ENCODE measurements at regions not wholly inside any gene's neighbourhood (a gene's known extent, or its start where the extent isn't known, plus 50 kb on each side); places are given as distances from the start of the nearest gene placed in this dataset.

DNA sequence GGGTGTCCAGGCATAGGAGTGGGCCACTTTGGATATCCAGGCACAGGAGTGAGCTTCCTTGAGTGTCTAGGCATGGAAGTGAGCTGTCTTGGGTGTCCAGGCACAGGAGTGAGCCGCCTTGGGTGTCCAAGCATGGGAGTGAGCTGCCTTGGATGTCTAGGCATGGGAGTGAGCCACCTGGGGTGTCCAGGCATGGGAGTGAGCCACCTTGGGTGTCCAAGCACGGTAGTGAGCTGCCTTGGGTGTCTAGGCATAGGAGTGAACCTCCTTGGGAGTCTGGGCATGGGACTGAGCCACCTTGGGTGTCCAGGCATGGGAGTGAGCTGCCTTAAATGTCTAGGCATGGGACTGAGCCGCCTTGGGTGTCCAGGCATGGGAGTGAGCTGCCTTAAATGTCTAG lies 146.3 kb downstream of the C1orf94 start:
- TF ChIP-seq, protein P1, sequence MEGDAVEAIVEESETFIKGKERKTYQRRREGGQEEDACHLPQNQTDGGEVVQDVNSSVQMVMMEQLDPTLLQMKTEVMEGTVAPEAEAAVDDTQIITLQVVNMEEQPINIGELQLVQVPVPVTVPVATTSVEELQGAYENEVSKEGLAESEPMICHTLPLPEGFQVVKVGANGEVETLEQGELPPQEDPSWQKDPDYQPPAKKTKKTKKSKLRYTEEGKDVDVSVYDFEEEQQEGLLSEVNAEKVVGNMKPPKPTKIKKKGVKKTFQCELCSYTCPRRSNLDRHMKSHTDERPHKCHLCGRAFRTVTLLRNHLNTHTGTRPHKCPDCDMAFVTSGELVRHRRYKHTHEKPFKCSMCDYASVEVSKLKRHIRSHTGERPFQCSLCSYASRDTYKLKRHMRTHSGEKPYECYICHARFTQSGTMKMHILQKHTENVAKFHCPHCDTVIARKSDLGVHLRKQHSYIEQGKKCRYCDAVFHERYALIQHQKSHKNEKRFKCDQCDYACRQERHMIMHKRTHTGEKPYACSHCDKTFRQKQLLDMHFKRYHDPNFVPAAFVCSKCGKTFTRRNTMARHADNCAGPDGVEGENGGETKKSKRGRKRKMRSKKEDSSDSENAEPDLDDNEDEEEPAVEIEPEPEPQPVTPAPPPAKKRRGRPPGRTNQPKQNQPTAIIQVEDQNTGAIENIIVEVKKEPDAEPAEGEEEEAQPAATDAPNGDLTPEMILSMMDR (optimal IDR thresholded peaks at IDR 0.05 in 1 of 3, IDR thresholded peaks at IDR 0.05 in 1 of 3, conservative IDR thresholded peaks at IDR 0.05 in 1 of 3; ENCODE audit: extremely low read depth in 1 of 3, insufficient read depth in 2 of 3, low read length in 3 of 3) = no peak
- TF ChIP-seq EZH2 (IDR thresholded peaks at IDR 0.05; ENCODE audit: low read length) = no peak
